COLO668 (cell line): ENCODE measurements at regions not wholly inside any gene's neighbourhood (a gene's known extent, or its start where the extent isn't known, plus 50 kb on each side); places are given as distances from the start of the nearest gene placed in this dataset.

Experiments used
- DNase-seq: peaks from one replicate; lab custom pipeline; 2025; ENCODE audit not compliant: unreplicated experiment; lab: John Stamatoyannopoulos, UW

GRCh38 chr6:129920103-129920798, 59.1 kb upstream of the TMEM244 start:
- no peak for DNase-seq

GRCh38 chr6:129911732-129912131, 50.6 kb upstream of the TMEM244 start:
- DNase-seq: no peak
